IPS DF 4.7 (cell line): ENCODE measurements at regions not wholly inside any gene's neighbourhood (a gene's known extent, or its start where the extent isn't known, plus 50 kb on each side); places are given as distances from the start of the nearest gene placed in this dataset.
"Not testable (repeated sequence)": the region's sequence is repeated elsewhere in the genome, so short reads cannot be mapped to it uniquely, and the experiment has no call there.

Source experiments
- DNase-seq: peaks from one replicate; pipeline ENCODE4 v3.0.0-alpha.2; 2013; ENCODE audit warnings: low spot score; ENCODE audit errors: extremely low read depth

DNA sequence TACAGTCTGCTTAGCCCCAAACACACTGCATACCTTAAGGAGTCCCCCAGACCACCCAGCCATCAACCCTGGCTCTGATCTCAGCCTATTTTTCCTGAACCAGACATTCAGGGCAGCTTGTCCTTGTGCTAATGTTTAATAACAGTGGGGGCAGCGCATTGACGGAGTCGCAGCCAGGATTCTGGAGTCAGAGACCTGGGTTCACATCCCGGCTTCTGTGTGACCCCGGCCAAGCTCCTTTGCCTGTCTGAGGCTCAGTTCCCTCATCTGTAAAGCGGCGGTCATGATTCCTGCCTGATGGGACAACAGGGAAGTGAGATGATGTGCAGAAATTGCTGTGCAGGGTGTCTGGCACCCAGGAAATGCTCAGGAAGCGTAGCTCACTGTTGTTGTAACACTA lies 63.1 kb downstream of the MATN1 start:
- no peak for DNase-seq

GRCh38 chr1:30659702-30660101 lies 63.7 kb downstream of the MATN1 start:
- no peak for DNase-seq

DNA sequence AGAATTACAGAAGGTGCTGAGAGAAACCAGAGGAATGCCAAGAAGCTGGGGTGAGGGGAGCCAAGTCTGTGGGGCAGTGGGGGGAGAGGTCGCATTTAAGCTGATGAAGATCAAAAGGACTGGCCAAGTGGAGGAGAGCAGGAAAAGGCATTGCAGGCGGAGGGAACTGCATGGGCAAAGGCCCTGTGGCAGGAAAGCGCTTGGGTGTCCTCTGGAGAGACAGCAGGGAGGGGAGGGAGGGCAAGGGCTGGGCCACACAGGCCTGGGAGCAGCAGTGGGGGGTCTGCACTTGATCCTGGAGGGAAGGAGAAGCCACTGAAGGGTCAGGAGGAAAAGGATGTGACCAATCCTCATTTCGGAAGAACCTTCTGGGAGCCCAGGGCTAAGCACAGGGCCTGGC lies 65.0 kb downstream of the MATN1 start:
- not testable (repeated sequence) for DNase-seq

DNA sequence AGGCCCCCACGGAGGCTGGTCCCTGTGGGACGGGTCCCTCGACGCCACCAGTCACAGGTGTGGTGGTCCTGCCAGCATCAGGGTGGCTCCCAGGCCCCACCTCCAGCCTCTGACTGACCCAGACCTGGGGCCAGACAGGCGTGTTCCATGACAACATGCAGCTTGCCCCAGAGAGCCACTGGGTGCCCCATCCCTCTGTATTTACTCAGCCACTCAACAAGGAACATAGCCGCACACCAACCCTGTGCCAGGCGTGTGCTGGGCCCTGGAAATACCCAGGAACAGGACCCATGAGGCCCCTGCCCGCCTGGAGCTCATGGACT lies 65.4 kb downstream of the MATN1 start:
- no peak for DNase-seq

GRCh38 chr1:30657131-30658013 lies 66.0 kb downstream of the MATN1 start:
- no peak for DNase-seq

DNA sequence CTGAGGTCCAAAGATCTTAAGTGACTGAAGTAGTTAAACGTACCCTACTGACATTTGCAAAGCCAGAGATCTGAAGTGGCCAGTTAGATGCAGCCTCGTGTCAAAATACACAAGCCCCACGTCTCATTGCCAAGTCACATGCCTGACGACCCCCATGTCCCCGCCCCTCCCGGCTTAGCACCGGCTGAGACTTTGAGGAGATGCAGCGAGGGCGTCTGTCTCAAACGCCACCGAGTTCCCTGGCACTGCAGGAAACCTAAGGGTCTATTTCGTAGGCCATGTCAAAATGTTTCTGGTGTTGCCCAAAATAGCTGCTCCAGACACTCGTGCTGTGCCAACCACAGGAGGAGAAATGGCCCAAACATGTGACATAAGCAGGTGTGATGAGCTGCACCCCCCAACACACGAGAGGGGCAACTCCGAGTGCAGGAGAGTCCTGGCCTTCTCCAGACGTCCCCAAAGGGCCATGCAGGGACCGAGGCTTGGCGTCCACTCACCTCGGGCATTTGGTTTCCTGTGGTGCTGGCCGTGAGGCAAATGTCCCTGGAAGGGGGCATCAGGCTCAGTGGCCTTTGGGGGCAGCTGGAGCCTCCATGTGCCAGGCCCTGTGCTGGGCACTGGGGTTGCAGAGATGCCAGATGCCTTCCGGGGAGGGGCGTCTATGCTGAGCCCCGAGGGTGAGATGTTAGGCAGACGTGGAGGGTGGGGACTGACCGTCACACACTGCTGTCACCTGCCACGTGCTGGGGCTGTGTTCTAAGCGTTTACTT lies 67.0 kb downstream of the MATN1 start:
- no peak for DNase-seq

- no peak for DNase-seq
Measured at GRCh38 chr1:30655672-30656071, 67.7 kb downstream of the MATN1 start.

DNA sequence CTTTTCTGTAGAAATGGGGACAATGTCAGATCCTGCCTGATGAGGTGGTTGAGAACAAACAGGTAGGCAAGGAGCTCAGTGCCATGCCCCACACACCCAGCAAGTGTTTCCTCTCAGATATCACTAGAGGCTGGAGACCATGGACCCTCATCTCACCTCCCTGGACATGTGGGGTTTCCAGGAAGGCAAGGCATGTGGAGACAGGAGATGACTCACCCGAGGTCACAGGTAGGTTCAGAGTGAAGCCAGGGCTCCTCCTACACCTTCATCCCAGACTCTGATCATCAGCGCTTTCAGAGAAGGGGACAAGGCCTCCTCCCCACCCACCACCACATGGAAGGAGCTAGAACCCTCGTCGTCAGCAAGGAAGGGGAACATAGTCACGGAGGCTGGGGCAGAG lies 69.2 kb downstream of the MATN1 start:
- DNase-seq, result no peak

GRCh38 chr1:30652152-30652841 lies 71.1 kb downstream of the MATN1 start:
- DNase-seq, result no peak

DNA sequence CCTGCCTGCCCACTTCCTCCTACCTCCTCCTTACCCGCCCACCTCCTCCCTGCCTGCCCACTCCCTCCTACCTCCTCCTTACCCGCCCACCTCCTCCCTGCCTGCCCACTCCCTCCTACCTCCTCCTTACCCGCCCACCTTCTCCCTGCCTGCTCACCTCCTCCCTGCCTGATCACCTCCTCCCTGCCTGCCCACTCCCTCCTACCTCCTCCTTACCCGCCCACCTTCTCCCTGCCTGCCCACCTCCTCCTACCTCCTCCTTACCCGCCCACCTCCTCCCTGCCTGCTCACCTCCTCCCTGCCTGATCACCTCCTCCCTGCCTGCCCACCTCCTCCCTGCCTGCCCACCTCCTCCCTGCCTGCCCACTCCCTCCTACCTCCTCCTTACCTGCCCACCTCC lies 72.0 kb downstream of the MATN1 start:
- not testable (repeated sequence) for DNase-seq

GRCh38 chr1:30650968-30651320 lies 72.4 kb downstream of the MATN1 start:
- no peak for DNase-seq

GRCh38 chr1:30650038-30650967 lies 73.1 kb downstream of the MATN1 start:
- no peak for DNase-seq

GRCh38 chr1:30649321-30649991 lies 73.9 kb downstream of the MATN1 start:
- DNase-seq, result no peak

DNA sequence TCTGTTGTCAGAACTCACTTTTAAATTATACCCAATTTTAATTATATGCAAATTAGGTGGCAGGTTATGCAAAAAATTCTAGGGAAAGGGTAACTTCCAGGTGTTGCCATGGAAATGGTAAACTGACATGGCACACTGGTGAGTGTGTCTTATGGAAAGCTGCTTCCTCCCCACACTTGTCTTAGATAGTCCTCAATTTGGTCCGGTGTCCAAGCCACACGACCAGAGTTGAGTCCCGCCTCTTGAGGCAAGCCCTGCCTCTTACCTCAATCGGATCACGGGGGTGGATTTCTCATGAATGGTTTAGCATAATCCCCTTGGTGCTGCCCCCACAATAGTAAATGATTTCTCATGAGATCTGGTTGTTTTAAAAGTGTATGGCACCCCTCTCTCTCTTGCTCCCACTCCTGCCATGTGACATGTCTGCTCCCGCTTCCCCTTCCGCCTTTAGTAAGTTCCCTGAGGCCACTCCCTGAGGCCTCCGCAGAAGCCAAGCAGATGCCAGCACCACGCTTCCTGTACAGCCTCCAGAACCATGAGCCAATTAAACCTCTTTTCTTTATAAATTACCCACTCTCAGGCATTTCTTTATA lies 74.9 kb downstream of the MATN1 start:
- DNase-seq, result no peak

DNA sequence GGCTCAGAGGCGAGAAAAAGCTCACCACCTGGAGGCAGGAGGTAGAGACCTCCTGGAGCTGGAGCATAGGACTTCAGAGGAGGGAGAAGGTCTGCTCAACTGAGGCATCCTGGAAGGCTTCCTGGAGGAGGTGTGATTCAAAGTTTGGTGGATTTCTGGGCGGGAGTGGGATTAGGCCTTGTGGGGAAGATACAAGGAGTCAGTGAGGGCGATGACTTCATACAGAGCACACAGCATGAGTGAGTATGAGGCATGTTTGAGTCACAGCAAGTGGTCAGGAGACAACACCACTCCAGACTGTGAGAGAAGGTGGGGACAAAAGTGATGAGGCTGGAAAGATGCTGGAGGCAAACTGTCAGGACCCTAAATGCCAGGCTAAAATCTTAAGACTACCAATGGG lies 77.6 kb downstream of the MATN1 start:
- DNase-seq, result no peak

GRCh38 chr1:30642391-30643120 lies 80.8 kb downstream of the MATN1 start:
- DNase-seq, result no peak

DNA sequence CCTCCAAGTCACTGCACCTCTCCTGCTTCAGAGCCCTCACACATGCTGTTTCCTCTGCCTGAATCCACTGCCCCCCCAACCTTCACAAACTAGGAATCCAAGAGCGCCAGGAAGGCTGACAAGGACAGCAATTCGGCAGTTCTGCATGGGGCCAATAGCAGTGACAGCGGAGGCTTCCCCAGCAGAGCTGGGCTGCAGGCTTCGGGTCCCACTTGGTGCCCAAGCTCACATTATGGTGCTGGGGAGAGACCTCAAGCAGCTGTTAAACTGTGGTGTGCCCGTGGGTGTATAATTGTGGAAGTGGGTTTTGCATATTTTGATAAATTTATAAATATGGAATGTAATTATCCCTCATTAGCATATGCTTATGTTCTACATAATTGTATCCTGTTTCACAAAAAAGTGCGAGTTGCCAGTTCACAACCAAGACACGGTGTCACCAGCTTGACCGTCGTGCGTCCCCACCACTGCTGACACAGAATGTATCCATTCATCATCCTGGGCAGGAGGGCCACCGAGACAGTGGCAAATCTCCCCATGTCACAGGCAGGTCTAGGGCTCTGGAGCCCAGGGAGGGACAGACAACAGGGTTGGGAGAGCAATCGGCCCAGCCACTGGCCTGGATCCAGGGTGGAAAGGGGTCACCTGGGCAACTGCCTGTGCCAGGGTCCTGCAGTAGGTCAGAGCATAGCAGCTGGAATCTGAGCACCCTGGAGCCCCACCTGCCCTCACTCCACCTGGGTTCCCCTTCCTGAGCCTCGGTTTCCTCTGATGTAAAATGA lies 81.6 kb downstream of the MATN1 start:
- DNase-seq, result no peak

- no peak for DNase-seq
Measured at GRCh38 chr1:30639881-30640452, 83.4 kb downstream of the MATN1 start.
